D721Med (cell line): ENCODE measurements at regions not wholly inside any gene's neighbourhood (a gene's known extent, or its start where the extent isn't known, plus 50 kb on each side); places are given as distances from the start of the nearest gene placed in this dataset.

Source experiments
- DNase-seq: peaks from one replicate; pipeline ENCODE4 v3.0.0; 2011; ENCODE audit warnings: low spot score; ENCODE audit not compliant: insufficient read length
- FAIRE-seq: peaks from 2 replicates; lab custom pipeline; 2011; peaks lifted over from hg19 to GRCh38; lab: Jason Lieb, UNC
- CTCF ChIP-seq: IDR thresholded peaks from 2 replicates; pipeline ENCODE4 v1.5.1; 2012; ENCODE audit warnings: mild to moderate bottlenecking, control low read depth; ENCODE audit not compliant: insufficient read depth; ENCODE audit errors: missing control alignments

GRCh38 chr6:113290684-113291083 is 566.5 kb upstream of the MARCKS start:
- no peak for TF ChIP-seq CTCF
- DNase-seq, result no peak
- FAIRE-seq, result no peak

- DNase-seq (no peak), FAIRE-seq (peak; percentile 63)
- TF ChIP-seq CTCF, result no peak
Measured at GRCh38 chr6:113291751-113292445, 565.2 kb upstream of the MARCKS start.

- DNase-seq (no peak), FAIRE-seq (no peak)
- no peak for TF ChIP-seq CTCF
Measured at GRCh38 chr6:113292646-113293422, 564.3 kb upstream of the MARCKS start.

- no peak for TF ChIP-seq CTCF
- no peak for FAIRE-seq
- DNase-seq, result no peak
Measured at GRCh38 chr6:113293423-113293740, 563.8 kb upstream of the MARCKS start.

GRCh38 chr6:113299531-113299930 is 557.6 kb upstream of the MARCKS start:
- no peak for DNase-seq

GRCh38 chr6:113301651-113302050 is 555.5 kb upstream of the MARCKS start:
- FAIRE-seq, result no peak
- TF ChIP-seq CTCF, result no peak
- DNase-seq, result no peak

More at GRCh38 chr6:113299531-113299930, 557.6 kb upstream of the MARCKS start:
- no peak for TF ChIP-seq CTCF
- FAIRE-seq, result no peak

- FAIRE-seq (no peak), DNase-seq (no peak)
- no peak for TF ChIP-seq CTCF
Measured at GRCh38 chr6:113304116-113304515, 553.0 kb upstream of the MARCKS start.
